Stomach (tissue), 8 donors: ENCODE measurements at regions not wholly inside any gene's neighbourhood (a gene's known extent, or its start where the extent isn't known, plus 50 kb on each side); places are given as distances from the start of the nearest gene placed in this dataset.

ENCODE experiments used
- DNase-seq, 2 donors: peaks; one replicate each; pipeline versions ENCODE4 v3.0.0 to v3.0.0-alpha.2; 2013 to 2019
- H3K27ac ChIP-seq, 5 donors: fragments of 200-600 bp in 4 of 5; sonication (generic) in 4 of 5; one replicate each; pipeline ENCODE4 v1.5.1; 2013 to 2019; ENCODE audit warnings: mild to moderate bottlenecking in 1 of 5, moderate library complexity in 1 of 5
- H3K27me3 ChIP-seq, 3 donors: fragments of 200-600 bp; sonication (generic); one replicate each; pipeline ENCODE4 v1.5.1; 2017 to 2019; ENCODE audit warnings: mixed run types in 1 of 3
- H3K36me3 ChIP-seq, 4 donors: fragments of 200-600 bp; sonication (generic); 1 replicate in 3 of 4; 2 replicates in 1 of 4; pipeline ENCODE4 v1.5.1; 2016 to 2019
- H3K4me1 ChIP-seq, 4 donors: fragments of 200-600 bp; sonication (generic); one replicate each; pipeline ENCODE4 v1.5.1; 2016 to 2019
- H3K4me3 ChIP-seq, 4 donors: fragments of 200-600 bp; sonication (generic) in 3 of 4; one replicate each; pipeline ENCODE4 v1.5.1; 2016 to 2019; ENCODE audit warnings: mild to moderate bottlenecking in 1 of 4
- H3K9me3 ChIP-seq, 4 donors: fragments of 200-600 bp; sonication (generic); one replicate each; pipeline ENCODE4 v1.5.1; 2016 to 2019
- EP300 ChIP-seq: sonication (generic); formaldehyde crosslinking; IDR thresholded peaks from one replicate; pipeline ENCODE4 v1.6.1; 2017; ENCODE audit warnings: antibody characterized with exemption
- POLR2A ChIP-seq, 4 donors: fragments of 450-650 bp; IDR thresholded peaks; one replicate each; pipeline ENCODE4 v1.6.1; 2016; ENCODE audit warnings: antibody characterized with exemption in 4 of 4, control low read depth in 2 of 4, mild to moderate bottlenecking in 1 of 4, moderate library complexity in 1 of 4
- POLR2AphosphoS5 ChIP-seq, 3 donors: sonication (generic); formaldehyde crosslinking; IDR thresholded peaks; one replicate each; pipeline ENCODE4 v1.6.1; 2016; ENCODE audit warnings: antibody characterized with exemption in 3 of 3
- WGBS, 5 donors: extraction: QIAGEN DNeasy Blood & Tissue Kit in 3 of 5; methylation state at CpG; one replicate each; pipeline versions ENCODE4 v1.1.5 to v1.1.7; 2013 to 2018; 5-methylcytosine and 5-hydroxymethylcytosine counted together
- intact Hi-C: fragments of 100-400 bp; cut with DNase I; formaldehyde crosslinking; loops from one replicate; pipeline ENCODE4 v1.15.1; 2023; ENCODE audit warnings: low total_unique reads
- TF ChIP-seq, protein P1 (sequence below), 7 experiments: fragments of 450-650 bp in 4 of 7; fragments of 200-600 bp in 3 of 7; sonication (generic) in 3 of 7; IDR thresholded peaks; one replicate each; pipeline ENCODE4 v1.5.1; 2016 to 2019; ENCODE audit warnings: antibody characterized with exemption in 7 of 7, control low read depth in 2 of 7, mild to moderate bottlenecking in 1 of 7
- donor health status: healthy with polysubstance abuse.
- donor health status: Bipolar disorder and iron deficiency.
- donor health status: healthy.

DNA sequence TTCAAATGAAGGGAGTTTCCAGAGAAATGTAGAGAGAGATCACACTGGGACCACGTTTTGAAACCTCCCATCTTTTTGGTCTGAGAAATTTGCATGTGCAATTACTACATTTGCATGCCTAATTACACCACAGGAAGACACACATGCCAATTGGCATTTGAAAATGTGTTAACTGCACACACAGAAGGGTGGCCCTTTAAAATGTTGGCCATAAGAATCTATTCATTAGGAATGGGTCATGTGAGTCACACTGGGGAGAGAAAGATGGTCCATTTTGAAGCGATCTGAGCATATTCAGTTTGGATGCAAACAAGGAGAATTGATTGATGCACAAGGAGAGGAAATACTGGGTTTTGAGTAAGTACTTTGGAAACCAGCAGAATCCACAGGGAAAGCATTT, 1407.1 kb upstream of the ACVR2A start:
- no peaks in the 10 kb centered on the region for H3K4me1 ChIP-seq
- no peak for DNase-seq
- 41 to 54% (median 51%) methylated on average over 2 of the region's 2 CpGs for WGBS, 5 donors
- no peaks in the 10 kb centered on the region for H3K27me3 ChIP-seq
- intact Hi-C loops: no loop called here
- no peaks in the 10 kb centered on the region for H3K36me3 ChIP-seq
- TF ChIP-seq POLR2AphosphoS5 (IDR thresholded peaks at IDR 0.05) (no peak), EP300 (no peak), POLR2A (IDR thresholded peaks at IDR 0.05) (no peak)
- TF ChIP-seq, protein P1, sequence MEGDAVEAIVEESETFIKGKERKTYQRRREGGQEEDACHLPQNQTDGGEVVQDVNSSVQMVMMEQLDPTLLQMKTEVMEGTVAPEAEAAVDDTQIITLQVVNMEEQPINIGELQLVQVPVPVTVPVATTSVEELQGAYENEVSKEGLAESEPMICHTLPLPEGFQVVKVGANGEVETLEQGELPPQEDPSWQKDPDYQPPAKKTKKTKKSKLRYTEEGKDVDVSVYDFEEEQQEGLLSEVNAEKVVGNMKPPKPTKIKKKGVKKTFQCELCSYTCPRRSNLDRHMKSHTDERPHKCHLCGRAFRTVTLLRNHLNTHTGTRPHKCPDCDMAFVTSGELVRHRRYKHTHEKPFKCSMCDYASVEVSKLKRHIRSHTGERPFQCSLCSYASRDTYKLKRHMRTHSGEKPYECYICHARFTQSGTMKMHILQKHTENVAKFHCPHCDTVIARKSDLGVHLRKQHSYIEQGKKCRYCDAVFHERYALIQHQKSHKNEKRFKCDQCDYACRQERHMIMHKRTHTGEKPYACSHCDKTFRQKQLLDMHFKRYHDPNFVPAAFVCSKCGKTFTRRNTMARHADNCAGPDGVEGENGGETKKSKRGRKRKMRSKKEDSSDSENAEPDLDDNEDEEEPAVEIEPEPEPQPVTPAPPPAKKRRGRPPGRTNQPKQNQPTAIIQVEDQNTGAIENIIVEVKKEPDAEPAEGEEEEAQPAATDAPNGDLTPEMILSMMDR (IDR thresholded peaks at IDR 0.05): no peak
- H3K27ac ChIP-seq: no peak overlapping the region
- H3K4me3 ChIP-seq: no peak overlapping the region
- H3K9me3 ChIP-seq: no peaks in the 10 kb centered on the region

DNA sequence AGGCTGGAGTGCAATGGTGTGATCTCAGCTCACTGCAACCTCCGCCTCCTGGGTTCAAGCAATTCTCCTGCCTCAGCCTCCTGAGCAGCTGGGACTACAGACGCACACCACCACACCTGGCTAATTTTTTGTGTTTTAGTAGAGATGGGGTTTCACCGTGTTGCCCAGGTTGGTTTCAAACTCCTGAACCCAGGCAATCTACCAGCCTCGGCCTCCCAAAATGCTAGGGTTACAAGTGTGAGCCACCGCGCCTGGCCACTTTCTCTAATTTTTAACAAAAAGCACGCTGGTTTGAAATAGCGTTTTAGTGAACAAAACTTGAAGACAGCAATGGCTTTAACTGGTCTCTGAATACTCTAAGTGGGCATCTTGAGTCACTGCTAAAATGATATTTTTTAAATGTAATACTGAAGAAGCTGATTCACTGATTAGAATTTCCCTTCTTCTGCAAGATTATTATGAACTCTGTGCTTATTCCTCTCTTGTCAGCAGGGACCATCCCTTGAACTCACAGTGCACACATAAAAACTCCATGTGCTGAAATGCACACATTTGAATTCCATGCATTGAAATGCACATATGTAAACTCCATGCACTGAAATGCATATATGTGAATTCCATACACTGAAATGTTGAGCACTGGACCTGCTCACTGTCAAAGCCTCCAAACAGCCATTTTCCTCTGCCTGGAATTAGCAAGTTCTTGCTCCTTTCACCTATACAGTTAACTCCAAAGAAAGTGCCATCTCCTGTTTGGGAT, 1411.5 kb upstream of the ACVR2A start:
- no peaks in the 10 kb centered on the region for H3K9me3 ChIP-seq
- no peak for DNase-seq
- TF ChIP-seq EP300 (no peak), POLR2AphosphoS5 (IDR thresholded peaks at IDR 0.05) (no peak), POLR2A (IDR thresholded peaks at IDR 0.05) (no peak)
- TF ChIP-seq, protein P1 (IDR thresholded peaks at IDR 0.05): no peak
- no peak overlapping the region for H3K4me3 ChIP-seq
- no peaks in the 10 kb centered on the region for H3K27me3 ChIP-seq
- no peak overlapping the region for H3K27ac ChIP-seq
- WGBS, 5 donors: 95 to 96% (median 95%) methylated on average over 8 of the region's 8 CpGs
- H3K36me3 ChIP-seq: no peaks in the 10 kb centered on the region
- H3K4me1 ChIP-seq: no peaks in the 10 kb centered on the region
- intact Hi-C loops: no loop called here

DNA sequence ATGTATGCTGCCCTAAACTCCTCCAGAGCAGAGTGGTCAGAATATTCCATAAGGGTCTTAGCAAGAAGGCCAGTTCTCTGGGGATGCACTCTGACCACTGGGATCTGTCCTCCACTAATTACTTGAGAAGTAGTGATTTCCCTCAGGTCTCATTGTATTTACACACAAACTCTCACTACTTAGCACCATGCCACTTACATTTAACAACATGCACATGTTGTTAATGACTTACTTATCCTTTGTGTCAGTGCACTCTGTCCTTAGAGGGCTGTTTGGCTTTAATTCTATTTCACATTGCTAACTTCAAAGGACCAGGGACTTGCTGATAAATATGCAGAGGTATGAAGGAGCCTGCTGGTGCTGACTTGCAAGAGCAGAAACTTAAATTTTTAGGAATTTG, 1415.5 kb upstream of the ACVR2A start:
- TF ChIP-seq POLR2A (IDR thresholded peaks at IDR 0.05): no peak
- TF ChIP-seq POLR2AphosphoS5 (IDR thresholded peaks at IDR 0.05): no peak
- no peak for TF ChIP-seq EP300
- TF ChIP-seq, protein P1 (IDR thresholded peaks at IDR 0.05): no peak
- no peak overlapping the region for H3K27ac ChIP-seq
- no peaks in the 10 kb centered on the region for H3K36me3 ChIP-seq
- H3K4me3 ChIP-seq: no peak overlapping the region
- no peak for DNase-seq
- no peaks in the 10 kb centered on the region for H3K27me3 ChIP-seq
- no peaks in the 10 kb centered on the region for H3K9me3 ChIP-seq
- intact Hi-C loops: no loop called here
- no peaks in the 10 kb centered on the region for H3K4me1 ChIP-seq

DNA sequence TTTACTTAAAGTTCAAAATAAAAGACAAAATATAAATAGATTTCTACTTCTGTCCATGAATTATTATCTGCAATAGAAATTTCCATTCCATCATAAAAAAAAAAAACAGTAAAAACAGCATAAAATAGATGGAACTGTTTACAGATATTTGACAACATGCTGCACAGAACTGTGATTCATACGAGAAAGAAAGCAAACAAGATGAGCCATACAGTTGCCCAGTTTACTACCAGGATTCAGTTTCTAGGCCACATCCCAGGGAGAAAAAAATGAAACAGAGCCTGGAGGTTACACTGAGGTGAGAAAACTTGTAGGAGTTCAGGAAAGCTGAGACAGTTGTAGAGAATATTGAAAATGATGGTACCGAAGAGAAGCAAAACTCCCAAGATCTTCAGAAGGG, 1426.9 kb upstream of the ACVR2A start:
- no peak overlapping the region for H3K27ac ChIP-seq
- TF ChIP-seq EP300 (no peak), POLR2A (IDR thresholded peaks at IDR 0.05) (no peak), POLR2AphosphoS5 (IDR thresholded peaks at IDR 0.05) (no peak)
- TF ChIP-seq, protein P1 (IDR thresholded peaks at IDR 0.05): no peak
- no peaks in the 10 kb centered on the region for H3K4me1 ChIP-seq
- DNase-seq: no peak
- H3K27me3 ChIP-seq: no peaks in the 10 kb centered on the region
- 73 to 84% (median 75%) methylated on average over 2 of the region's 2 CpGs for WGBS, 5 donors
- intact Hi-C loops: no loop called here
- no peaks in the 10 kb centered on the region for H3K36me3 ChIP-seq
- H3K4me3 ChIP-seq: no peak overlapping the region
- H3K9me3 ChIP-seq: no peaks in the 10 kb centered on the region
